HG02938 (cell line): ENCODE measurements at regions not wholly inside any gene's neighbourhood (a gene's known extent, or its start where the extent isn't known, plus 50 kb on each side); places are given as distances from the start of the nearest gene placed in this dataset.
"Not testable (repeated sequence)": the region's sequence is repeated elsewhere in the genome, so short reads cannot be mapped to it uniquely, and the experiment has no call there.

Experiments used
- ATAC-seq: cut with Tn5 transposase; IDR thresholded peaks from one replicate; pipeline ENCODE4 v1.9.1; 2021; ENCODE audit warnings: mild to moderate bottlenecking, moderate library complexity; ENCODE audit not compliant: unreplicated experiment

DNA sequence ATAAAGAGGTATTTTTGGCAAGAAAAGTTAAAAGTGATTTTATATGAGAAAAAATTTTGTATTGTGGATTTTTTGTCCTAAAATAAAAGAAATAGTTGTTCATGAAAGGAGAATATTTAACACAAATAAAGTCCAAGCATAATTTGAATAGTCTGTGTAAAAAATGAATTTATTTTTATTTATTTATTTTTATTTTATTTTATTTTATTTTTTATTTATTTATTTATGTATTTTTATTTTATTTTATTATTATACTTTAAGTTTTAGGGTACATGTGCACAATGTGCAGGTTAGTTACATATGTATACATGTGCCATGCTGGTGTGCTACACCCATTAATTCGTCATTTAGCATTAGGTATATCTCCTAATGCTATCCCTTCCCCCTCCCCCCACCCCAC, 948.9 kb upstream of the ADGRB3 start:
- ATAC-seq: not testable (repeated sequence)

GRCh38 chr6:67683960-67684359, 951.1 kb upstream of the ADGRB3 start:
- no peak for ATAC-seq

- no peak for ATAC-seq
These were observed 954.7 kb upstream of the ADGRB3 start for GRCh38 chr6:67680297-67680932.

- ATAC-seq: no peak
These were observed 955.4 kb upstream of the ADGRB3 start for GRCh38 chr6:67679566-67680296.

- no peak for ATAC-seq
These were observed 958.2 kb upstream of the ADGRB3 start for GRCh38 chr6:67676892-67677291.

DNA sequence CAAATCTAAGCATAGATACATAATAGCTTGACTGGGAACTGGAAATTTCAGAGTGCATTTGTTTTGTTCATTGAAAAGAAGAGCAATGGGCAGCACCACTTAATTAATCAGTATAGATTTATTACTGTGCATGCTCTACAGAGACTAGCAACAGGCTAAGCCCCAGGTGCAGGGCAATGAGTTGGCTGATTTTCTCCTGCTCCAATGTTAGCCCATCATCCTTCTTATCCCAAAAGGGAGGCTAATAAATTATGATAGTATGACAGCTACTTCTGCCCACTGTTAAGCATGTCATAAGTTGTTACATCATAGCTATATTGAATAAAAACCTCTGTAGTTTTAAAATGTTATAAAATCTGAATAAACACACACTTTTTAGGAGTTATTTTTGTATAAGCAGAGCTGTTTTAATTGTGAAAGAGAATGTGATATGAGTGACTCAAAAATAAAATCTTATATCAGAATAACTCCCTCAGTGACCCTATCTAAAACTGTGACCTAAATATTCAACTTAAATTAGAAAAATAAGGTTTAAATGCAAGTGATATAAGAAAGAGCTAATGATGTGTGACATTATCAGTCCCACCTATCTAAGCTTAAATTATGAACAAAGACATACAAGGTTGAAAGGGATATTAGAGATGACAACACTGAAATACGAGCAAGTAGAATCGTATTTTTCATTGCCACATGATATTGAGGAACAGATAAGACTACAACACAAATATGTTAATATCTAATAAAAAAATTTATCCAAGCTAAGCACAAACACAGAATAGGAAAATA, 967.3 kb upstream of the ADGRB3 start:
- ATAC-seq: no peak

DNA sequence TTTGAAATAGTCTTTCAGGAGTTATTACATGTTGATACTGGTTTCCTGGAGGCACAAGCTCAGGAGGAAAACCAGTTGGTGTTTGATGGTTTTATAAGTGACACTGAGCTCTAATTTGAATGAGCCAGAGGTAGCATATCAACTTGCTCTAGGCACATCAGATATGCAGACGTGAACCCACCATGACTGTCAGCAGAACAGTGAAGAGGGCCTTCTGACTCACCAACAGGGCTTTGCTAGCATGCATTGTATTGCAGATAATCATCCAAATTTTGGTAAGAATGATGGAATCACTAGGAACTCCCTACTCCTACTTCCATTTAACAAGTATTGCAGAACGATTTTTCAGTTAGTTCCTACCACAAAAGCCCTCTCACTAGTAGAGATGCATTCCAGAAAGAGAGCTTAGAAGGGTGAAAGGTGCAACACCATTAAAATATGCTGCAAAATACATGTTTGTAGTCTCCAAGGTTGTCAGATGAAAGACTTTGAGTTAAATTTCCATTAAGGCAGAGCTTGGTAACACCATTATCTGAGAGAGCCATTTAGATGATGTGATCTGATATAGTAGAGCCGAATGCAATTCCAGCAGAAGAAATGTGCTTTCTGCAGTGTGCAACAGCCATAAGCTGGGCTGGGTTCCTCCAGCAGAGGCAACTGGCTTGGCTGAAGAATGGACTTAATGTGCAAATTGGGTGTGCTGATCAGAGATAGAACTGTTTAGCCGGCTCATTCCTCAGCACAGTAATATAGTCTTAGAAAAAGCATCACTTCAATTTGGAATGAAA, 968.7 kb upstream of the ADGRB3 start:
- no peak for ATAC-seq

GRCh38 chr6:67664942-67665341, 970.1 kb upstream of the ADGRB3 start:
- no peak for ATAC-seq

DNA sequence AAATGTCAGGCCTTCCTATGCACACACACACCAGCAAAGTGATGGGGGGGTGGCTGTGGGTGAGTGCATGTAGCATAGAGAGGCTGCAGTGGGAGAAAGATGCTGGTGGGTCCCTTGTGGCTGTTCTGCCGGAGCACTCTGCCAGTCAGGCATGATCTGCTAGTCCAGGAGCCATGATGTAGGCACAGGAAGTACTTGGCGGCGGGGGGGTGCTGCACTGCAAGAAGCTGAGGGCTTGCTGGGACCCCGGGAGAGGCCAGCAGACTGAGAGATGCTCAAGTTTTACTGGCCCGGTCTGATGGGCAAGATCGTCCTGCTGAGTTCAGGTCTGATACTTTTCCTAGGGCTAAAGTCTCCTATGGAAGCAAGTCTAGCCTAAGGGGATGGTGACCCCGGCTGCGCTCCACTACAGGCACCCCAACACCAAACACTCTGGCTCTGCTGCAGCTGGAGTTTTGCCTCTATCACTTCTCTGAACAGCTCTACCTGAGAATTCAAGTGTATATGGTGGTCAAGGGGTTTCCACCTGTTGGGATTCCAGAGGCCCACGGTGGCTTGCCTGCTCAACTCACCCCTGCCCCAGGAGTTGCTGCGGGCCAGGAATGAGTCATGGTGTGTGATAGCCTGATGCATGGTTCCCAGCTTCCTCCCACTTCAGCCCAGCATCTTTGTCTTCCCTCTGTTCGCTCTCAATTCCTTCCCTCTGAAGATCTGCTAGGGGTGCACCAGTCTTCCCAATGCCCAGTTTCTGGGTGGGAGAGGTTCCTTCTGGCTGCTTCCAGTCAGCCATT, 971.8 kb upstream of the ADGRB3 start:
- no peak for ATAC-seq

GRCh38 chr6:67653561-67653960, 981.5 kb upstream of the ADGRB3 start:
- no peak for ATAC-seq

GRCh38 chr6:67646550-67646949, 988.5 kb upstream of the ADGRB3 start:
- ATAC-seq: no peak

- ATAC-seq: no peak
These were observed 991.8 kb upstream of the ADGRB3 start for GRCh38 chr6:67643281-67643680.

- ATAC-seq: no peak
These were observed 992.5 kb upstream of the ADGRB3 start for GRCh38 chr6:67642582-67642981.

DNA sequence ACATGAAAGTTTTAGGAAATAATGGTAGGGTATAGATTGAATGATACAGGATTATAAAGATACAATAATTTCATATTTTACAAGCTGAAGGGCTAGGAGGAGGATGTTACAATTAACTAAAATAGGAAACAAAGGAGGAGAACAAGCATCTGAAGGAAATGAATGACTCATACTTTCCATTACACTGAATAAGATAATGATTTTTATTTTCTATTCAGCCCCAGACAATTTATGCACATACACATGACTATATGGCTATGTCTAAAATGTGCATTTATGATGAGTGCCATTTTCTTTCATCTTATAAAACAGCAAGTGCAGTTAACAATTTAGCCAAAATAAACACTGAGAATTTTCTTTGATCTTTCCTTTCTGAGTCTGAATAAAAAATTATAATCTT, 994.6 kb upstream of the ADGRB3 start:
- ATAC-seq: no peak

- ATAC-seq: no peak
These were observed 995.9 kb upstream of the ADGRB3 start for GRCh38 chr6:67639161-67639560.

- ATAC-seq: no peak
These were observed 1000.9 kb upstream of the ADGRB3 start for GRCh38 chr6:67634199-67634598.

DNA sequence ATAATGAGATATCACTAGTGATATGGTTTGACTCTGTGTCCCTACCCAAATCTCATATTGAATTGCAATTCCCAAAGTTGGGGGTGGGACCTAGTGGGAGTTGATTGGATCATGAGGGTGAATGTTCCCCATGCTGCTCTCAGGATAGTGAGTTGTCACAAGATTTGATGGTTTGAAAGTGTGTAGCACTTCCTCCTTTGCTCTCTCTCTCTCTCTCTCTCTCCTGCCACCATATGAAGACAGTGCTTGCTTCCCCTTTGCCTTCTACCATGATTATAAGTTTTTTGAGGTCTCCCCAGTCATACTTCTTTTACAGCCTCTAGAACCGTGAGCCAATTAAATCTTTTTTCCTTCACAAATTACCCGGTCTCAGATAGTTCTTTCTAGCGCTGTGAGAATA, 1002.0 kb upstream of the ADGRB3 start:
- no peak for ATAC-seq

- no peak for ATAC-seq
These were observed 1004.9 kb upstream of the ADGRB3 start for GRCh38 chr6:67630146-67630545.

DNA sequence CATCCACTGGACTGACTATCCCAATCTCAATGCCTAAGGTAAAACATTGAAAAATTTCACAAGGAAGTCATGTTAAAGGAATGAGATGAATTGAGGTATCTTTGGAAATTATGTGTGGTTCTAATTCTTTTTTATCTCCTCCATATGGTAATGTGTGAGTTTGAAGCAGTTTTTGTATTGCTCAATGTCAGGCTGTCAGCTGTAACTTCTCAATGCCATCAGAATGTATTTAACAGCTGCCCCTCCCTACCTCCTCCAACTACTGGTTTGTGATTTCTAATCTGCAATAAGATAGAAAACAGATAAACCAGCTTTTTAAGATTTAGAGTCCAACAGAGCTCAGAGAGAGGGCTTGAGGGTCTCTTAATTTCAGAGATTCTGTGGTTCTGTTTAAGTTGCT, 1005.8 kb upstream of the ADGRB3 start:
- no peak for ATAC-seq

GRCh38 chr6:67615796-67616195, 1019.3 kb upstream of the ADGRB3 start:
- no peak for ATAC-seq
